Panc1 (cell line): ENCODE measurements at regions not wholly inside any gene's neighbourhood (a gene's known extent, or its start where the extent isn't known, plus 50 kb on each side); places are given as distances from the start of the nearest gene placed in this dataset.

Experiments
- SIN3A ChIP-seq: IDR thresholded peaks from 2 replicates; pipeline ENCODE4 v1.6.1; 2012; ENCODE audit warnings: low read depth, mild to moderate bottlenecking, low read length, moderate library complexity, borderline replicate concordance; ENCODE audit not compliant: insufficient read depth
- TF ChIP-seq, protein P1 (sequence below): fragments of 450-650 bp; IDR thresholded peaks from 2 replicates; pipeline ENCODE4 v1.5.1; 2017; ENCODE audit warnings: mild to moderate bottlenecking
- TF ChIP-seq, protein P2 (sequence below), 2 experiments: IDR thresholded peaks; 2 replicates each; pipeline ENCODE4 v1.6.1; 2011 to 2012; ENCODE audit warnings: low read depth in 2 of 2, control low read depth in 1 of 2, low read length in 1 of 2, mild to moderate bottlenecking in 1 of 2, moderate library complexity in 1 of 2; ENCODE audit not compliant: insufficient read depth in 1 of 2

DNA sequence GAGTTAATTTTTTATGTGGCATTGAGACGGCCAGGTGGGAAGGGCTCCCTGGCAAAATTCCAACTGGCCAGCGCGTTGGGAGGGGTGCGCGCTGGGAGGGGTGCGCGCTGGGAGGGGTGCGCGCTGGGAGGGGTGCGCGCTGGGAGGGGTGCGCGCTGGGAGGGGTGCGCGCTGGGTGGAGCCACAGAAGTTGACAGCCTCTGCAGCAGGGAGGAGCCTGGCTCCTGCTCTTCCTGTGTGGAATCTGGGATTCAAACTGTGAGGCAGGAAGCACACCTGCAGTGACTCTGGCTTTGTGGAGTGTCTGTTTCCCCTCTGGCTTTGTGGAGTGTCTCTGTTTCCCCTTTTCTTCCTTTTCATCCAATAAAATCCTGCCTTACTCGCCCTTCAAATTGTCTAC is 147.9 kb upstream of the CBLN2 start:
- TF ChIP-seq, protein P1, sequence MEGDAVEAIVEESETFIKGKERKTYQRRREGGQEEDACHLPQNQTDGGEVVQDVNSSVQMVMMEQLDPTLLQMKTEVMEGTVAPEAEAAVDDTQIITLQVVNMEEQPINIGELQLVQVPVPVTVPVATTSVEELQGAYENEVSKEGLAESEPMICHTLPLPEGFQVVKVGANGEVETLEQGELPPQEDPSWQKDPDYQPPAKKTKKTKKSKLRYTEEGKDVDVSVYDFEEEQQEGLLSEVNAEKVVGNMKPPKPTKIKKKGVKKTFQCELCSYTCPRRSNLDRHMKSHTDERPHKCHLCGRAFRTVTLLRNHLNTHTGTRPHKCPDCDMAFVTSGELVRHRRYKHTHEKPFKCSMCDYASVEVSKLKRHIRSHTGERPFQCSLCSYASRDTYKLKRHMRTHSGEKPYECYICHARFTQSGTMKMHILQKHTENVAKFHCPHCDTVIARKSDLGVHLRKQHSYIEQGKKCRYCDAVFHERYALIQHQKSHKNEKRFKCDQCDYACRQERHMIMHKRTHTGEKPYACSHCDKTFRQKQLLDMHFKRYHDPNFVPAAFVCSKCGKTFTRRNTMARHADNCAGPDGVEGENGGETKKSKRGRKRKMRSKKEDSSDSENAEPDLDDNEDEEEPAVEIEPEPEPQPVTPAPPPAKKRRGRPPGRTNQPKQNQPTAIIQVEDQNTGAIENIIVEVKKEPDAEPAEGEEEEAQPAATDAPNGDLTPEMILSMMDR, result no peak
- TF ChIP-seq, protein P2, sequence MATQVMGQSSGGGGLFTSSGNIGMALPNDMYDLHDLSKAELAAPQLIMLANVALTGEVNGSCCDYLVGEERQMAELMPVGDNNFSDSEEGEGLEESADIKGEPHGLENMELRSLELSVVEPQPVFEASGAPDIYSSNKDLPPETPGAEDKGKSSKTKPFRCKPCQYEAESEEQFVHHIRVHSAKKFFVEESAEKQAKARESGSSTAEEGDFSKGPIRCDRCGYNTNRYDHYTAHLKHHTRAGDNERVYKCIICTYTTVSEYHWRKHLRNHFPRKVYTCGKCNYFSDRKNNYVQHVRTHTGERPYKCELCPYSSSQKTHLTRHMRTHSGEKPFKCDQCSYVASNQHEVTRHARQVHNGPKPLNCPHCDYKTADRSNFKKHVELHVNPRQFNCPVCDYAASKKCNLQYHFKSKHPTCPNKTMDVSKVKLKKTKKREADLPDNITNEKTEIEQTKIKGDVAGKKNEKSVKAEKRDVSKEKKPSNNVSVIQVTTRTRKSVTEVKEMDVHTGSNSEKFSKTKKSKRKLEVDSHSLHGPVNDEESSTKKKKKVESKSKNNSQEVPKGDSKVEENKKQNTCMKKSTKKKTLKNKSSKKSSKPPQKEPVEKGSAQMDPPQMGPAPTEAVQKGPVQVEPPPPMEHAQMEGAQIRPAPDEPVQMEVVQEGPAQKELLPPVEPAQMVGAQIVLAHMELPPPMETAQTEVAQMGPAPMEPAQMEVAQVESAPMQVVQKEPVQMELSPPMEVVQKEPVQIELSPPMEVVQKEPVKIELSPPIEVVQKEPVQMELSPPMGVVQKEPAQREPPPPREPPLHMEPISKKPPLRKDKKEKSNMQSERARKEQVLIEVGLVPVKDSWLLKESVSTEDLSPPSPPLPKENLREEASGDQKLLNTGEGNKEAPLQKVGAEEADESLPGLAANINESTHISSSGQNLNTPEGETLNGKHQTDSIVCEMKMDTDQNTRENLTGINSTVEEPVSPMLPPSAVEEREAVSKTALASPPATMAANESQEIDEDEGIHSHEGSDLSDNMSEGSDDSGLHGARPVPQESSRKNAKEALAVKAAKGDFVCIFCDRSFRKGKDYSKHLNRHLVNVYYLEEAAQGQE (IDR thresholded peaks at IDR 0.05; ENCODE audit: insufficient read depth in 1 of 2, low read depth in 2 of 2, low read length in 1 of 2), result no peak
- no peak for TF ChIP-seq SIN3A
